Upper lobe of left lung (tissue), 4 donors: ENCODE measurements at regions not wholly inside any gene's neighbourhood (a gene's known extent, or its start where the extent isn't known, plus 50 kb on each side); places are given as distances from the start of the nearest gene placed in this dataset.

Experiments
- CTCF ChIP-seq, 6 experiments: fragments of 450-650 bp in 4 of 6; fragments of 200-600 bp in 2 of 6; sonication (generic) in 2 of 6; IDR thresholded peaks; one replicate each; pipeline ENCODE4 v1.5.1; 2016 to 2019; ENCODE audit warnings: antibody characterized with exemption in 6 of 6
- EP300 ChIP-seq, 4 donors: sonication (generic); formaldehyde crosslinking; IDR thresholded peaks; one replicate each; pipeline ENCODE4 v1.5.1; 2017; ENCODE audit warnings: antibody characterized with exemption in 4 of 4, control low read depth in 2 of 4
- POLR2A ChIP-seq, 4 donors: fragments of 450-650 bp; IDR thresholded peaks; one replicate each; pipeline ENCODE4 v1.5.1; 2016 to 2017; ENCODE audit warnings: antibody characterized with exemption in 4 of 4, mild to moderate bottlenecking in 2 of 4
- POLR2AphosphoS5 ChIP-seq, 2 donors: sonication (generic); formaldehyde crosslinking; IDR thresholded peaks; one replicate each; pipeline ENCODE4 v1.5.1; 2017; ENCODE audit warnings: antibody characterized with exemption in 2 of 2

DNA sequence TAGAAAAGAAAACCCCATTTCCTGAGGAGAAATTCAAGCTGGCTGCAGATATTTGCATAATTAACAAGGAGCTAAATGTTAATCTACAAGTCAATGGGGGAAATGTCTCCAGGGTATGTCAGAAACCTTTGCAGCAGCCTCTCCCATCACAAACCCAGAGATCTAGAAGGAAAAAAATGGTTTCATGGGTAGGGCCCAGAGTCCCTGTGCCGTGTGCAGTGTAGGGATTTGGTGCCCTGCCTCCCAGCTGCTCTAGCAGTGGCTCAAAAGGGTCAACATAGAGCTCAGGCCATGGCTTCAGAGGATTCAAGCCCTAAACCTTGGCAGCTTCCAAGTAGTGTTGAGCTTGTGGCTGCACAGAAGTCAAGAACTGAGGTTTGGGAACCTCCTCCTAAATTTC lies 290.2 kb upstream of the TMEFF2 start:
- TF ChIP-seq CTCF (IDR thresholded peaks at IDR 0.05): no peak
- no peak for TF ChIP-seq EP300 (IDR thresholded peaks at IDR 0.05)
- TF ChIP-seq POLR2AphosphoS5 (IDR thresholded peaks at IDR 0.05): no peak
- no peak for TF ChIP-seq POLR2A (IDR thresholded peaks at IDR 0.05)
